HEK293T (cell line): ENCODE measurements at regions not wholly inside any gene's neighbourhood (a gene's known extent, or its start where the extent isn't known, plus 50 kb on each side); places are given as distances from the start of the nearest gene placed in this dataset.

ENCODE experiments used
- ARNT ChIP-seq: fragments of 450-650 bp; IDR thresholded peaks from 2 replicates; pipeline ENCODE4 v1.6.1; 2017; ENCODE audit warnings: mild to moderate bottlenecking
- FOXA1 ChIP-seq: fragments of 450-650 bp; IDR thresholded peaks from 2 replicates; pipeline ENCODE4 v1.6.1; 2016; ENCODE audit warnings: mild to moderate bottlenecking
- FOXK2 ChIP-seq: fragments of 450-650 bp; IDR thresholded peaks from 2 replicates; pipeline ENCODE4 v1.6.1; 2016; ENCODE audit warnings: mild to moderate bottlenecking
- HDGF ChIP-seq: fragments of 450-650 bp; IDR thresholded peaks from 2 replicates; pipeline ENCODE4 v1.6.1; 2017; ENCODE audit warnings: antibody characterized with exemption, borderline replicate concordance
- L3MBTL2 ChIP-seq: fragments of 450-650 bp; conservative IDR thresholded peaks from 2 replicates; pipeline ENCODE4 v1.6.1; 2016; ENCODE audit warnings: mild to moderate bottlenecking
- LEF1 ChIP-seq: fragments of 450-650 bp; IDR thresholded peaks from 2 replicates; pipeline ENCODE4 v1.6.1; 2017; ENCODE audit warnings: mild to moderate bottlenecking, borderline replicate concordance

DNA sequence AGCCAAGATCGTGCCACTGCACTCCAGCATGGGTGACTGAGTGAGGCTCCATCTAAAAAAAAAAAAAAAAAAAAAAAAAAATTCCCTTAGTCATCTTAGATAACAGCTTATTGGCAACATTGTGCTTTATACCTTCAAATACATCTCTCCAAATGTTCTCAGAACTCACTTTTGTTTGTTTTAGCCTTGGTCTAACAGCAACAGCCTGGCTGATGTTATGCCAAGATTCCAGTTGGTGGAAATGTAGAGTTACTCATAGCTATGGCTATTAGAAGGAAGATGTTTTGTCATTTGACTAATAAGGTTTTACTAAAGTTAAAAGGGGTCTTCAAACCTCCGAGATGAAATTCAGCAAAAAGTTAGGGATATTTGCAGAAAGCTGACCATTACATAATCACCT, 481.4 kb downstream of the NEBL start:
- TF ChIP-seq HDGF = no peak
- TF ChIP-seq L3MBTL2 = no peak
- no peak for TF ChIP-seq LEF1
- no peak for TF ChIP-seq FOXK2
- no peak for TF ChIP-seq FOXA1
- no peak for TF ChIP-seq ARNT
